Memory B cell (primary cell): ENCODE measurements at regions not wholly inside any gene's neighbourhood (a gene's known extent, or its start where the extent isn't known, plus 50 kb on each side); places are given as distances from the start of the nearest gene placed in this dataset.

Experiments
- ATAC-seq: fragments of 150-1000 bp; cut with Tn5 transposase; 2 replicates; pipeline ENCODE4 v1.10.0; 2021; ENCODE audit warnings: low read depth, mild to moderate bottlenecking, moderate library complexity
- DNase-seq, 2 donors: peaks; one replicate each; pipeline ENCODE4 v3.0.0; 2022; ENCODE audit warnings: low spot score in 2 of 2
- H3K27ac Mint-ChIP-seq: one replicate; pipeline ENCODE4 v1.8.0; 2022; ENCODE audit warnings: mild to moderate bottlenecking, moderate library complexity, mixed read lengths
- H3K27me3 Mint-ChIP-seq: one replicate; pipeline ENCODE4 v1.8.0; 2022; ENCODE audit warnings: mixed read lengths
- H3K36me3 Mint-ChIP-seq: one replicate; pipeline ENCODE4 v1.8.0; 2022; ENCODE audit warnings: mild to moderate bottlenecking, mixed read lengths
- H3K4me1 Mint-ChIP-seq: one replicate; pipeline ENCODE4 v1.8.0; 2022; ENCODE audit warnings: mixed read lengths
- H3K4me3 Mint-ChIP-seq: one replicate; pipeline ENCODE4 v1.8.0; 2022; ENCODE audit warnings: mild to moderate bottlenecking, moderate library complexity, mixed read lengths
- H3K9me3 Mint-ChIP-seq: one replicate; pipeline ENCODE4 v1.8.0; 2022; ENCODE audit warnings: mixed read lengths

DNA sequence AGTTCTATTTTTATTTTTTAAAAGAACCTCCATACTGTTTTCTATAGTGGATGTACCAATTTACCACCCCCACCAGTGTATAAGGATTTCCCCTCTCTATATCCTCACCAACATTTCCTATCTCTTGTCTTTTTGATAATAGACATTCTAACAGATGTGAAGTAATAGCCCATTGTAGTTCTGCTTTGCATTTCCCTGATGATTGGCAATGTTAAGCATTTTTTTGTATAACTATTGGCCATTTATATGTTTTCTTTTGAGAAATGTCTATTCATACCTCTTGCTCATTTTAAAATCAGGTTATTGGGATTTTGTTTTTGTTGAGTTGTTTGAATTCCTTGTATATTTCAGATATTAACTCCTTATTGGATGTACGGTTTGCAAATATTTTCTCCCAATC, 251.1 kb upstream of the HTR2C start:
- ATAC-seq = no peak
- no peaks in the 10 kb centered on the region for H3K27me3 Mint-ChIP-seq

GRCh38 chrX:114334473-114334982, 249.4 kb upstream of the HTR2C start:
- no peaks in the 10 kb centered on the region for H3K9me3 Mint-ChIP-seq
- no peaks in the 10 kb centered on the region for H3K4me1 Mint-ChIP-seq
- DNase-seq (no peak), ATAC-seq (no peak)
- no peaks in the 10 kb centered on the region for H3K36me3 Mint-ChIP-seq
- H3K27me3 Mint-ChIP-seq = no peaks in the 10 kb centered on the region
- H3K27ac Mint-ChIP-seq = no peak overlapping the region
- no peak overlapping the region for H3K4me3 Mint-ChIP-seq

More for the DNA sequence above, 251.1 kb upstream of the HTR2C start:
- no peaks in the 10 kb centered on the region for H3K36me3 Mint-ChIP-seq
- no peaks in the 10 kb centered on the region for H3K9me3 Mint-ChIP-seq
- H3K4me3 Mint-ChIP-seq = no peak overlapping the region
- no peak overlapping the region for H3K27ac Mint-ChIP-seq
- no peaks in the 10 kb centered on the region for H3K4me1 Mint-ChIP-seq
- no peak for DNase-seq

GRCh38 chrX:114338870-114339269, 245.0 kb upstream of the HTR2C start:
- no peak overlapping the region for H3K27ac Mint-ChIP-seq
- H3K27me3 Mint-ChIP-seq = no peaks in the 10 kb centered on the region

DNA sequence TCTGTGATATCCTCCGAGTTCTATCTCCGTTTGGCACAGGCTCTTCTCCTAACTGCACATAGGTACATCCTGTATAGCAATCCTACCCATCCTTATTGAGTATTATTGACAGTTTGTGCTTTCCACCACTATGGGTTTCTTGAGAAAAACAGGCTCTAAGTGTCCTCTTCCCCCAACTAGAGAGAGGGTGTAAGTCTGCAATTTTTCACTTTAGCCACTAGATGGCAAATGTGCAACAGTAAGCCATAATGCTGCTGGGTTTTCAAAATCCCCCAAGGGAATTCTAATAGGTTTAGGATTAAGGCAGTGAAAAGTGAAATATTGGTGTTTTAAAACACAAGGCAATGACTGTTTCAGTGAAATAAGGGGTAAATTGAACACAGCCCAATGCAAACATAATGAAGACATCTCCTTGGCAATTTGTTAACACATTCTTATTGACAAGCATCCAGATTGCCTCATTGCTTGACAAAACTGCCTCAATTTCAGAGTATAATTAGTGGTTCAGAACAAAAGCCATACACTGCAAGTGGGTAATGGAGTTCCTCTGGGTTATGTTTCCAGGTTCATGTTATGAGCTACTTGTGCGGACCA, 239.0 kb upstream of the HTR2C start:
- no peaks in the 10 kb centered on the region for H3K4me1 Mint-ChIP-seq
- H3K9me3 Mint-ChIP-seq = no peaks in the 10 kb centered on the region
- no peak overlapping the region for H3K27ac Mint-ChIP-seq
- no peak for DNase-seq
- peak; percentile 50 for ATAC-seq
- H3K36me3 Mint-ChIP-seq = no peaks in the 10 kb centered on the region
- no peaks in the 10 kb centered on the region for H3K27me3 Mint-ChIP-seq
- H3K4me3 Mint-ChIP-seq = no peak overlapping the region

More at GRCh38 chrX:114338870-114339269, 245.0 kb upstream of the HTR2C start:
- H3K36me3 Mint-ChIP-seq = no peaks in the 10 kb centered on the region
- DNase-seq (no peak), ATAC-seq (no peak)
- H3K9me3 Mint-ChIP-seq = no peaks in the 10 kb centered on the region
- H3K4me3 Mint-ChIP-seq = no peak overlapping the region
- H3K4me1 Mint-ChIP-seq = no peaks in the 10 kb centered on the region

- DNase-seq (no peak), ATAC-seq (no peak)
- no peak overlapping the region for H3K4me3 Mint-ChIP-seq
- no peak overlapping the region for H3K27ac Mint-ChIP-seq
- H3K4me1 Mint-ChIP-seq = no peaks in the 10 kb centered on the region
- no peaks in the 10 kb centered on the region for H3K27me3 Mint-ChIP-seq
- no peaks in the 10 kb centered on the region for H3K36me3 Mint-ChIP-seq
- no peaks in the 10 kb centered on the region for H3K9me3 Mint-ChIP-seq
Observed at GRCh38 chrX:114361076-114361725, 222.7 kb upstream of the HTR2C start.

DNA sequence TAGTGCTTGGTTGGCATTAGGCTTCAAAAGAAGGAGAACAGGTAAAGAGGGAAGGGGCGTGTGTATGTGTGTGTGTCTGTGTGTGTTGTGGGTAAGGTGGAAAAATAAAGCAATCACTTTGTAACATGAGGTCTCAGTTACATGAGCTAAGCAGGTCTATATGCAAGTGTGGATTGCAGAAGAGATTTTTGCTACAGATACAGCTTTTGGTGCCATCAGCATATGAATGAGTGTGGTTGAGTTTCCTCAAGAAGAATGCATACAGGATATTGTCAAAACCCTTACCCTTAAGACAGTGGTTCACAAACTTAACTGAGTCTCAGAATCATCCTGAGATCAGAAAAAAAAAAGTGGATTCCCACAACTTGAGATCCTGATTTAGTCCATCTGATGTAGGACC, 220.5 kb upstream of the HTR2C start:
- no peaks in the 10 kb centered on the region for H3K9me3 Mint-ChIP-seq
- no peaks in the 10 kb centered on the region for H3K4me1 Mint-ChIP-seq
- H3K27me3 Mint-ChIP-seq = no peaks in the 10 kb centered on the region
- no peak for DNase-seq
- no peak for ATAC-seq
- H3K4me3 Mint-ChIP-seq = no peak overlapping the region
- H3K27ac Mint-ChIP-seq = no peak overlapping the region
- no peaks in the 10 kb centered on the region for H3K36me3 Mint-ChIP-seq

- no peak for DNase-seq
- Mint-ChIP-seq H3K36me3 (no peaks in the 10 kb centered on the region), H3K4me1 (no peaks in the 10 kb centered on the region), H3K27ac (no peak overlapping the region), H3K9me3 (no peaks in the 10 kb centered on the region), H3K4me3 (no peak overlapping the region), H3K27me3 (no peaks in the 10 kb centered on the region)
- ATAC-seq = no peak
Observed at GRCh38 chrX:114365065-114365834, 218.6 kb upstream of the HTR2C start.

- Mint-ChIP-seq H3K27ac (no peak overlapping the region), H3K36me3 (no peaks in the 10 kb centered on the region), H3K4me3 (no peak overlapping the region), H3K4me1 (no peaks in the 10 kb centered on the region), H3K27me3 (no peaks in the 10 kb centered on the region), H3K9me3 (no peaks in the 10 kb centered on the region)
- DNase-seq (no peak), ATAC-seq (no peak)
Observed at GRCh38 chrX:114372937-114373336, 210.9 kb upstream of the HTR2C start.

- H3K27me3 Mint-ChIP-seq = no peaks in the 10 kb centered on the region
- no peaks in the 10 kb centered on the region for H3K36me3 Mint-ChIP-seq
- H3K27ac Mint-ChIP-seq = no peak overlapping the region
- no peaks in the 10 kb centered on the region for H3K4me1 Mint-ChIP-seq
- DNase-seq (no peak), ATAC-seq (no peak)
- H3K4me3 Mint-ChIP-seq = no peak overlapping the region
- no peaks in the 10 kb centered on the region for H3K9me3 Mint-ChIP-seq
Observed at GRCh38 chrX:114390251-114390796, 193.6 kb upstream of the HTR2C start.
